CD4-positive, alpha-beta memory T cell (primary cell): ENCODE measurements at regions not wholly inside any gene's neighbourhood (a gene's known extent, or its start where the extent isn't known, plus 50 kb on each side); places are given as distances from the start of the nearest gene placed in this dataset.

Experiments
- CTCF ChIA-PET: fragments of 350-600 bp; sonication (Branson Sonifier 250); formaldehyde crosslinking; loops from one replicate; lab custom pipeline; 2021; ENCODE audit warnings: inconsistent platforms; ENCODE audit not compliant: partially characterized antibody; lab: Charles Lee
- POLR2A ChIA-PET: fragments of 350-600 bp; sonication (Branson Sonifier 250); formaldehyde crosslinking; loops from one replicate; lab custom pipeline; 2021; ENCODE audit not compliant: partially characterized antibody; lab: Charles Lee
- DNase-seq, 5 donors: peaks; one replicate each; pipeline versions ENCODE4 v3.0.0 to v3.0.0-alpha.2; 2020 to 2022; ENCODE audit warnings: mixed read lengths in 1 of 5
- H3K27ac ChIP-seq: one replicate; pipeline ENCODE4 v1.7.0; 2013; ENCODE audit warnings: low read depth, low read length
- H3K27me3 ChIP-seq: 2 replicates; pipeline ENCODE4 v1.7.0; 2013; ENCODE audit warnings: mild to moderate bottlenecking, low read length, moderate library complexity; ENCODE audit not compliant: insufficient read depth
- H3K36me3 ChIP-seq: 2 replicates; pipeline ENCODE4 v1.7.0; 2013; ENCODE audit warnings: mild to moderate bottlenecking, low read length, moderate library complexity; ENCODE audit not compliant: insufficient read depth
- H3K4me1 ChIP-seq: 2 replicates; pipeline ENCODE4 v1.7.0; 2013; ENCODE audit warnings: mild to moderate bottlenecking, low read length, moderate library complexity; ENCODE audit not compliant: insufficient read depth
- H3K4me3 ChIP-seq, 2 donors: one replicate each; pipeline ENCODE4 v1.7.0; 2013; ENCODE audit warnings: low read length in 2 of 2, mild to moderate bottlenecking in 1 of 2
- H3K9me3 ChIP-seq, 2 donors: one replicate each; pipeline ENCODE4 v1.7.0; 2013; ENCODE audit warnings: low read length in 2 of 2, control low read depth in 1 of 2; ENCODE audit not compliant: control insufficient read depth in 1 of 2
- H3K27ac Mint-ChIP-seq, 7 donors: one replicate each; pipeline ENCODE4 v1.8.0; 2020 to 2021; ENCODE audit warnings: mixed read lengths in 7 of 7, mild to moderate bottlenecking in 6 of 7, inconsistent platforms in 3 of 7, moderate library complexity in 3 of 7
- H3K27me3 Mint-ChIP-seq, 2 donors: one replicate each; pipeline ENCODE4 v1.8.0; 2020 to 2021; ENCODE audit warnings: mixed read lengths in 2 of 2
- H3K36me3 Mint-ChIP-seq, 2 donors: one replicate each; pipeline ENCODE4 v1.8.0; 2020 to 2021; ENCODE audit warnings: mixed read lengths in 2 of 2, inconsistent platforms in 1 of 2, mild to moderate bottlenecking in 1 of 2
- H3K4me1 Mint-ChIP-seq, 4 donors: one replicate each; pipeline ENCODE4 v1.8.0; 2020 to 2021; ENCODE audit warnings: mixed read lengths in 4 of 4, mild to moderate bottlenecking in 1 of 4
- H3K4me3 Mint-ChIP-seq, 8 donors: one replicate each; pipeline ENCODE4 v1.8.0; 2020 to 2021; ENCODE audit warnings: mixed read lengths in 8 of 8, mild to moderate bottlenecking in 7 of 8, moderate library complexity in 6 of 8, inconsistent platforms in 3 of 8
- H3K9me3 Mint-ChIP-seq, 8 donors: one replicate each; pipeline ENCODE4 v1.8.0; 2020 to 2021; ENCODE audit warnings: mixed read lengths in 8 of 8, mild to moderate bottlenecking in 5 of 8, inconsistent platforms in 3 of 8, moderate library complexity in 1 of 8
- intact Hi-C: fragments of 100-400 bp; cut with micrococcal nuclease; formaldehyde crosslinking; loops from one replicate; pipeline ENCODE4 v1.15.1; 2023

GRCh38 chr3:139173372-139174108 lies 128.8 kb upstream of the PRR23C start:
- no peak for DNase-seq
- intact Hi-C loops, result no loop called here
- no peak overlapping the region for H3K27ac Mint-ChIP-seq
- no peaks in the 10 kb centered on the region for H3K27me3 ChIP-seq
- H3K27ac ChIP-seq, result no peak overlapping the region
- CTCF ChIA-PET, result no interaction called here
- no peaks in the 10 kb centered on the region for H3K36me3 ChIP-seq
- no peaks in the 10 kb centered on the region for H3K9me3 ChIP-seq
- H3K4me1 ChIP-seq, result no peaks in the 10 kb centered on the region
- no peaks in the 10 kb centered on the region for H3K36me3 Mint-ChIP-seq
- POLR2A ChIA-PET, result no interaction called here
- H3K4me1 Mint-ChIP-seq, result peaks cover 0 to 2% (median 0%) of the 10 kb centered on the region in 4 donors
- no peak overlapping the region for H3K4me3 ChIP-seq
- H3K9me3 Mint-ChIP-seq, result peaks cover 2 to 17% (median 6%) of the 10 kb centered on the region in 8 donors
- H3K4me3 Mint-ChIP-seq, result peak overlapping the region in 1 of 8 donors; percentile 47
- H3K27me3 Mint-ChIP-seq, result peaks cover 5 to 11% of the 10 kb centered on the region in 2 donors

- Histone ChIP-seq H3K27ac (no peak overlapping the region), H3K4me1 (no peaks in the 10 kb centered on the region), H3K4me3 (no peak overlapping the region), H3K36me3 (no peaks in the 10 kb centered on the region), H3K9me3 (no peaks in the 10 kb centered on the region), H3K27me3 (no peaks in the 10 kb centered on the region)
- POLR2A ChIA-PET, result no interaction called here
- CTCF ChIA-PET, result no interaction called here
- H3K27me3 Mint-ChIP-seq, result peaks cover 0 to 7% of the 10 kb centered on the region in 2 donors
- H3K27ac Mint-ChIP-seq, result no peak overlapping the region
- H3K36me3 Mint-ChIP-seq, result no peaks in the 10 kb centered on the region
- intact Hi-C loops, result no loop called here
- H3K9me3 Mint-ChIP-seq, result peaks cover 0 to 19% (median 12%) of the 10 kb centered on the region in 8 donors
- H3K4me1 Mint-ChIP-seq, result no peaks in the 10 kb centered on the region
- no peak overlapping the region for H3K4me3 Mint-ChIP-seq
- no peak for DNase-seq
Observed at GRCh38 chr3:139180489-139180888, 135.8 kb upstream of the PRR23C start.

GRCh38 chr3:139182143-139182542 lies 137.5 kb upstream of the PRR23C start:
- CTCF ChIA-PET, result no interaction called here

GRCh38 chr3:139182598-139182997 lies 137.9 kb upstream of the PRR23C start:
- ChIA-PET POLR2A (no interaction called here), CTCF (no interaction called here)
- intact Hi-C loops, result no loop called here
- Histone ChIP-seq H3K4me1 (no peaks in the 10 kb centered on the region), H3K4me3 (no peak overlapping the region), H3K27ac (no peak overlapping the region), H3K9me3 (no peaks in the 10 kb centered on the region), H3K27me3 (no peaks in the 10 kb centered on the region), H3K36me3 (no peaks in the 10 kb centered on the region)
- Mint-ChIP-seq H3K4me3 (no peak overlapping the region), H3K27me3 (peaks cover 0 to 5% of the 10 kb centered on the region in 2 donors), H3K4me1 (no peaks in the 10 kb centered on the region), H3K9me3 (peaks cover 0 to 19% (median 12%) of the 10 kb centered on the region in 8 donors), H3K36me3 (no peaks in the 10 kb centered on the region), H3K27ac (no peak overlapping the region)
- DNase-seq, result no peak

More at GRCh38 chr3:139182143-139182542, 137.5 kb upstream of the PRR23C start:
- H3K4me1 Mint-ChIP-seq, result no peaks in the 10 kb centered on the region
- peaks cover 0 to 5% of the 10 kb centered on the region in 2 donors for H3K27me3 Mint-ChIP-seq
- Histone ChIP-seq H3K4me1 (no peaks in the 10 kb centered on the region), H3K27ac (no peak overlapping the region), H3K4me3 (no peak overlapping the region), H3K9me3 (no peaks in the 10 kb centered on the region), H3K36me3 (no peaks in the 10 kb centered on the region), H3K27me3 (no peaks in the 10 kb centered on the region)
- intact Hi-C loops, result no loop called here
- POLR2A ChIA-PET, result no interaction called here
- H3K27ac Mint-ChIP-seq, result no peak overlapping the region
- no peaks in the 10 kb centered on the region for H3K36me3 Mint-ChIP-seq
- no peak for DNase-seq
- no peak overlapping the region for H3K4me3 Mint-ChIP-seq
- peaks cover 0 to 19% (median 12%) of the 10 kb centered on the region in 8 donors for H3K9me3 Mint-ChIP-seq

GRCh38 chr3:139185527-139185926 lies 140.8 kb upstream of the PRR23C start:
- H3K27me3 ChIP-seq, result no peaks in the 10 kb centered on the region
- no peaks in the 10 kb centered on the region for H3K36me3 ChIP-seq
- no peaks in the 10 kb centered on the region for H3K4me1 Mint-ChIP-seq
- ChIA-PET POLR2A (no interaction called here), CTCF (no interaction called here)
- intact Hi-C loops, result no loop called here
- no peak for DNase-seq
- H3K27ac ChIP-seq, result no peak overlapping the region
- no peak overlapping the region for H3K4me3 Mint-ChIP-seq
- H3K36me3 Mint-ChIP-seq, result no peaks in the 10 kb centered on the region
- H3K4me1 ChIP-seq, result no peaks in the 10 kb centered on the region
- H3K27ac Mint-ChIP-seq, result no peak overlapping the region
- H3K9me3 ChIP-seq, result no peaks in the 10 kb centered on the region
- H3K4me3 ChIP-seq, result no peak overlapping the region
- H3K27me3 Mint-ChIP-seq, result peaks cover 0 to 3% of the 10 kb centered on the region in 2 donors
- H3K9me3 Mint-ChIP-seq, result peaks cover 0 to 15% (median 8%) of the 10 kb centered on the region in 8 donors

GRCh38 chr3:139187154-139187553 lies 142.5 kb upstream of the PRR23C start:
- intact Hi-C loops, result no loop called here
- Histone ChIP-seq H3K36me3 (no peaks in the 10 kb centered on the region), H3K4me1 (no peaks in the 10 kb centered on the region), H3K27ac (no peak overlapping the region), H3K27me3 (no peaks in the 10 kb centered on the region), H3K9me3 (no peaks in the 10 kb centered on the region), H3K4me3 (no peak overlapping the region)
- Mint-ChIP-seq H3K4me3 (no peak overlapping the region), H3K27me3 (peaks cover 0 to 3% of the 10 kb centered on the region in 2 donors), H3K4me1 (no peaks in the 10 kb centered on the region), H3K27ac (no peak overlapping the region), H3K36me3 (no peaks in the 10 kb centered on the region), H3K9me3 (peaks cover 0 to 4% (median 2%) of the 10 kb centered on the region in 8 donors)
- ChIA-PET POLR2A (no interaction called here), CTCF (no interaction called here)
- DNase-seq, result no peak

GRCh38 chr3:139187648-139188047 lies 143.0 kb upstream of the PRR23C start:
- H3K27ac Mint-ChIP-seq, result no peak overlapping the region

More at GRCh38 chr3:139187648-139188047, 143.0 kb upstream of the PRR23C start:
- no peaks in the 10 kb centered on the region for H3K36me3 Mint-ChIP-seq
- H3K4me1 Mint-ChIP-seq, result no peaks in the 10 kb centered on the region
- peaks cover 0 to 4% (median 2%) of the 10 kb centered on the region in 8 donors for H3K9me3 Mint-ChIP-seq
- no peaks in the 10 kb centered on the region for H3K4me1 ChIP-seq
- H3K27ac ChIP-seq, result no peak overlapping the region
- H3K9me3 ChIP-seq, result no peaks in the 10 kb centered on the region
- peaks cover 0 to 3% of the 10 kb centered on the region in 2 donors for H3K27me3 Mint-ChIP-seq
- no peaks in the 10 kb centered on the region for H3K36me3 ChIP-seq
- no peak overlapping the region for H3K4me3 ChIP-seq
- intact Hi-C loops, result no loop called here
- no peak overlapping the region for H3K4me3 Mint-ChIP-seq
- H3K27me3 ChIP-seq, result no peaks in the 10 kb centered on the region
- ChIA-PET POLR2A (no interaction called here), CTCF (no interaction called here)
- DNase-seq, result no peak
